AG09319 (cell line): ENCODE measurements at regions not wholly inside any gene's neighbourhood (a gene's known extent, or its start where the extent isn't known, plus 50 kb on each side); places are given as distances from the start of the nearest gene placed in this dataset.

ENCODE experiments used
- DNase-seq: peaks from one replicate; pipeline ENCODE4 v3.0.0-alpha.2; 2010; ENCODE audit warnings: low read depth; ENCODE audit errors: extremely low read depth
- CTCF ChIP-seq: IDR thresholded peaks from 2 replicates; pipeline ENCODE4 v1.5.1; 2011; ENCODE audit warnings: low read depth, mild to moderate bottlenecking, inconsistent platforms, low read length, moderate library complexity

- DNase-seq, result no peak
Measured at GRCh38 chr2:103208916-103209315, 447.1 kb downstream of the TMEM182 start.

GRCh38 chr2:103213028-103213542 is 451.3 kb downstream of the TMEM182 start:
- no peak for DNase-seq
- no peak for TF ChIP-seq CTCF

More at GRCh38 chr2:103208916-103209315, 447.1 kb downstream of the TMEM182 start:
- TF ChIP-seq CTCF, result no peak

- DNase-seq, result no peak
- TF ChIP-seq CTCF, result no peak
Measured at GRCh38 chr2:103218516-103218915, 456.7 kb downstream of the TMEM182 start.

GRCh38 chr2:103219398-103219797 is 457.6 kb downstream of the TMEM182 start:
- no peak for DNase-seq
- TF ChIP-seq CTCF, result no peak

GRCh38 chr2:103222969-103223368 is 461.1 kb downstream of the TMEM182 start:
- DNase-seq, result no peak
- TF ChIP-seq CTCF, result no peak

- no peak for DNase-seq
- no peak for TF ChIP-seq CTCF
Measured at GRCh38 chr2:103230796-103231195, 469.0 kb downstream of the TMEM182 start.

GRCh38 chr2:103232865-103233264 is 471.0 kb downstream of the TMEM182 start:
- TF ChIP-seq CTCF, result no peak
- DNase-seq, result no peak
